SK-N-SH treated with all-trans-retinoic acid at 6 μM for 48 hours (cell line): ENCODE measurements at regions not wholly inside any gene's neighbourhood (a gene's known extent, or its start where the extent isn't known, plus 50 kb on each side); places are given as distances from the start of the nearest gene placed in this dataset.

Experiments used
- ATAC-seq: fragments of 200-7000 bp; cut with Tn5 transposase; 3 replicates; pipeline ENCODE4 v1.9.1; 2020; ENCODE audit warnings: mild to moderate bottlenecking, moderate library complexity
- ARNTL ChIP-seq: fragments of 450-650 bp; formaldehyde crosslinking; IDR thresholded peaks from 2 replicates; pipeline ENCODE4 v1.5.0; 2020; ENCODE audit warnings: low read depth, mild to moderate bottlenecking, moderate library complexity, borderline replicate concordance
- BACH2 ChIP-seq: fragments of 250-450 bp; sonication (Bioruptor Pico); IDR thresholded peaks from 2 replicates; pipeline ENCODE4 v1.9.0; 2021; ENCODE audit warnings: mild to moderate bottlenecking, borderline replicate concordance
- CSDC2 ChIP-seq: fragments of 250-450 bp; sonication (Bioruptor Pico); IDR thresholded peaks from 2 replicates; pipeline ENCODE4 v1.5.0; 2020; ENCODE audit warnings: mild to moderate bottlenecking, moderate library complexity
- ESRRG ChIP-seq: fragments of 250-450 bp; sonication (Bioruptor Pico); IDR thresholded peaks from 2 replicates; pipeline ENCODE4 v1.6.1; 2021; ENCODE audit warnings: mild to moderate bottlenecking
- GLIS3 ChIP-seq: fragments of 250-450 bp; sonication (Bioruptor Pico); IDR thresholded peaks from 2 replicates; pipeline ENCODE4 v1.5.0; 2020; ENCODE audit warnings: mild to moderate bottlenecking, moderate library complexity
- ISL1 ChIP-seq: fragments of 250-450 bp; sonication (Bioruptor Pico); IDR thresholded peaks from 2 replicates; pipeline ENCODE4 v2.1.2; 2022; ENCODE audit warnings: mild to moderate bottlenecking, moderate library complexity
- OSR1 ChIP-seq: fragments of 250-450 bp; sonication (Bioruptor Pico); IDR thresholded peaks from 2 replicates; pipeline ENCODE4 v1.8.0; 2022; ENCODE audit warnings: moderate library complexity, mild to moderate bottlenecking, inconsistent platforms
- PPARA ChIP-seq: fragments of 250-450 bp; sonication (Bioruptor Pico); IDR thresholded peaks from 2 replicates; pipeline ENCODE4 v1.5.0; 2020; ENCODE audit warnings: mild to moderate bottlenecking, borderline replicate concordance
- RARB ChIP-seq: fragments of 250-450 bp; sonication (Bioruptor Pico); IDR thresholded peaks from 2 replicates; pipeline ENCODE4 v1.8.0; 2021; ENCODE audit warnings: mild to moderate bottlenecking, moderate library complexity
- TOX ChIP-seq: fragments of 250-450 bp; sonication (Bioruptor Pico); IDR thresholded peaks from 2 replicates; pipeline ENCODE4 v1.8.0; 2021; ENCODE audit warnings: mild to moderate bottlenecking, moderate library complexity, borderline replicate concordance
- ZFP3 ChIP-seq: fragments of 250-450 bp; sonication (Bioruptor Pico); IDR thresholded peaks from 2 replicates; pipeline ENCODE4 v1.5.0; 2020; ENCODE audit warnings: mild to moderate bottlenecking, moderate library complexity
- ZNF565 ChIP-seq: fragments of 450-650 bp; formaldehyde crosslinking; conservative IDR thresholded peaks from 2 replicates; pipeline ENCODE4 v1.5.0; 2020; ENCODE audit warnings: low read depth, mild to moderate bottlenecking, moderate library complexity
- ZNF8 ChIP-seq: fragments of 450-650 bp; formaldehyde crosslinking; IDR thresholded peaks from 2 replicates; pipeline ENCODE4 v1.5.0; 2020; ENCODE audit warnings: mild to moderate bottlenecking, moderate library complexity
- TF ChIP-seq, protein P1 (sequence below): fragments of 250-450 bp; sonication (Bioruptor Pico); IDR thresholded peaks from 2 replicates; pipeline ENCODE4 v1.5.1; 2020; ENCODE audit warnings: low read depth, mild to moderate bottlenecking, moderate library complexity
- TF ChIP-seq, protein P2 (sequence below): fragments of 250-450 bp; sonication (Bioruptor Pico); IDR thresholded peaks from 2 replicates; pipeline ENCODE4 v1.8.0; 2020; ENCODE audit warnings: mild to moderate bottlenecking, moderate library complexity, borderline replicate concordance
- TF ChIP-seq, protein P3 (sequence below): fragments of 250-450 bp; sonication (Bioruptor Pico); IDR thresholded peaks from 2 replicates; pipeline ENCODE4 v1.5.0; 2020; ENCODE audit warnings: mild to moderate bottlenecking, moderate library complexity

DNA sequence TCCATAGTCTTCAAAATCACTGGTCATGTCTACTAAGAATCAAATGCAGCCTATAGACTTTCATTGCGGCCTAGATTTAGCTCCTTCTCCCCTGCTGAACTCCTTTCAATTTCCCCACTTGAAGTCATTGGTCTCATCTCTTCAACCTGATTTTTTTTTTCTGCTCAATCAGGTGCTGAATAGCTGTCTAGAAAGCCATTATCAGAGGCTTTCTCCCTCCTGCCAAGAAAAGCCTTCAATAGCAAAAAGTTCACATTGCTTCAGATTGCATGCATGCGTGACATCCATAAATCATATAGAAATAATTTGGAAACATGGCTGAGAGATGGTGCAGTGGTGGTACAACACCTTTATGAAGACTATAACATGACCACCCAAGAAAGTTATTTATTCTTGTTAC is 316.2 kb downstream of the PLK2 start (continued):
- TF ChIP-seq, protein P1, sequence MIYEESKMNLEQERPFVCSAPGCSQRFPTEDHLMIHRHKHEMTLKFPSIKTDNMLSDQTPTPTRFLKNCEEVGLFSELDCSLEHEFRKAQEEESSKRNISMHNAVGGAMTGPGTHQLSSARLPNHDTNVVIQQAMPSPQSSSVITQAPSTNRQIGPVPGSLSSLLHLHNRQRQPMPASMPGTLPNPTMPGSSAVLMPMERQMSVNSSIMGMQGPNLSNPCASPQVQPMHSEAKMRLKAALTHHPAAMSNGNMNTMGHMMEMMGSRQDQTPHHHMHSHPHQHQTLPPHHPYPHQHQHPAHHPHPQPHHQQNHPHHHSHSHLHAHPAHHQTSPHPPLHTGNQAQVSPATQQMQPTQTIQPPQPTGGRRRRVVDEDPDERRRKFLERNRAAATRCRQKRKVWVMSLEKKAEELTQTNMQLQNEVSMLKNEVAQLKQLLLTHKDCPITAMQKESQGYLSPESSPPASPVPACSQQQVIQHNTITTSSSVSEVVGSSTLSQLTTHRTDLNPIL, result no peak
- TF ChIP-seq OSR1 (CRISPR knock-in tag) (no peak), ARNTL (CRISPR knock-in tag) (no peak)

- ATAC-seq, result no peak
- TF ChIP-seq TOX (CRISPR knock-in tag) (no peak), ZNF8 (CRISPR knock-in tag) (no peak), CSDC2 (CRISPR knock-in tag) (no peak), ARNTL (CRISPR knock-in tag) (no peak), BACH2 (CRISPR knock-in tag) (no peak), ZFP3 (CRISPR knock-in tag) (no peak), ISL1 (CRISPR knock-in tag) (no peak)
- TF ChIP-seq, protein P1, result no peak
- TF ChIP-seq, protein P2, sequence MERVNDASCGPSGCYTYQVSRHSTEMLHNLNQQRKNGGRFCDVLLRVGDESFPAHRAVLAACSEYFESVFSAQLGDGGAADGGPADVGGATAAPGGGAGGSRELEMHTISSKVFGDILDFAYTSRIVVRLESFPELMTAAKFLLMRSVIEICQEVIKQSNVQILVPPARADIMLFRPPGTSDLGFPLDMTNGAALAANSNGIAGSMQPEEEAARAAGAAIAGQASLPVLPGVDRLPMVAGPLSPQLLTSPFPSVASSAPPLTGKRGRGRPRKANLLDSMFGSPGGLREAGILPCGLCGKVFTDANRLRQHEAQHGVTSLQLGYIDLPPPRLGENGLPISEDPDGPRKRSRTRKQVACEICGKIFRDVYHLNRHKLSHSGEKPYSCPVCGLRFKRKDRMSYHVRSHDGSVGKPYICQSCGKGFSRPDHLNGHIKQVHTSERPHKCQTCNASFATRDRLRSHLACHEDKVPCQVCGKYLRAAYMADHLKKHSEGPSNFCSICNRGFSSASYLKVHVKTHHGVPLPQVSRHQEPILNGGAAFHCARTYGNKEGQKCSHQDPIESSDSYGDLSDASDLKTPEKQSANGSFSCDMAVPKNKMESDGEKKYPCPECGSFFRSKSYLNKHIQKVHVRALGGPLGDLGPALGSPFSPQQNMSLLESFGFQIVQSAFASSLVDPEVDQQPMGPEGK (CRISPR knock-in tag), result no peak
- TF ChIP-seq, protein P3, sequence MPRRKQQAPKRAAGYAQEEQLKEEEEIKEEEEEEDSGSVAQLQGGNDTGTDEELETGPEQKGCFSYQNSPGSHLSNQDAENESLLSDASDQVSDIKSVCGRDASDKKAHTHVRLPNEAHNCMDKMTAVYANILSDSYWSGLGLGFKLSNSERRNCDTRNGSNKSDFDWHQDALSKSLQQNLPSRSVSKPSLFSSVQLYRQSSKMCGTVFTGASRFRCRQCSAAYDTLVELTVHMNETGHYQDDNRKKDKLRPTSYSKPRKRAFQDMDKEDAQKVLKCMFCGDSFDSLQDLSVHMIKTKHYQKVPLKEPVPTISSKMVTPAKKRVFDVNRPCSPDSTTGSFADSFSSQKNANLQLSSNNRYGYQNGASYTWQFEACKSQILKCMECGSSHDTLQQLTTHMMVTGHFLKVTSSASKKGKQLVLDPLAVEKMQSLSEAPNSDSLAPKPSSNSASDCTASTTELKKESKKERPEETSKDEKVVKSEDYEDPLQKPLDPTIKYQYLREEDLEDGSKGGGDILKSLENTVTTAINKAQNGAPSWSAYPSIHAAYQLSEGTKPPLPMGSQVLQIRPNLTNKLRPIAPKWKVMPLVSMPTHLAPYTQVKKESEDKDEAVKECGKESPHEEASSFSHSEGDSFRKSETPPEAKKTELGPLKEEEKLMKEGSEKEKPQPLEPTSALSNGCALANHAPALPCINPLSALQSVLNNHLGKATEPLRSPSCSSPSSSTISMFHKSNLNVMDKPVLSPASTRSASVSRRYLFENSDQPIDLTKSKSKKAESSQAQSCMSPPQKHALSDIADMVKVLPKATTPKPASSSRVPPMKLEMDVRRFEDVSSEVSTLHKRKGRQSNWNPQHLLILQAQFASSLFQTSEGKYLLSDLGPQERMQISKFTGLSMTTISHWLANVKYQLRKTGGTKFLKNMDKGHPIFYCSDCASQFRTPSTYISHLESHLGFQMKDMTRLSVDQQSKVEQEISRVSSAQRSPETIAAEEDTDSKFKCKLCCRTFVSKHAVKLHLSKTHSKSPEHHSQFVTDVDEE, result no peak
These were observed 316.7 kb downstream of the PLK2 start for GRCh38 chr5:58143181-58143580.

DNA sequence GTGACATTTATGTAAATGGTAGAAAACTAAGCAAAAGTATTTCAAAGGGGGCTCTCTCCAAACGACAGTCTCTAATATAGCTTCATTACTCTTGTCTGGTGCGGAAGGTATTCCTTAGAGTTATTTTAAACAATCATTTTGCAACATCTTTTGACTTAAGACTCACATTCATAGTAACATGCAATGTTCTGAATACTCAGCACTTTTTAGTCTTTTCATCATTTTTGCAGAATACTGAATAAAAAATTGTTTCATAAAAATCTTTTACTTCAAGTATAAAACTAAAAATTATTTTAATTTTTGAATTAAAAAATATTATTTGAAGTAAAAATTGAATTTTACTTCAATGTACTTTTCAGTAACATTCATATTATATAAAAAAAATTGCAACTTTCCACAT is 321.1 kb downstream of the PLK2 start:
- TF ChIP-seq RARB (no peak), ARNTL (CRISPR knock-in tag) (no peak), TOX (CRISPR knock-in tag) (no peak), CSDC2 (CRISPR knock-in tag) (no peak), ZNF565 (no peak), BACH2 (CRISPR knock-in tag) (no peak), ZFP3 (CRISPR knock-in tag) (no peak), PPARA (no peak), ISL1 (CRISPR knock-in tag) (no peak), OSR1 (CRISPR knock-in tag) (no peak)
- TF ChIP-seq, protein P2 (CRISPR knock-in tag), result no peak
- TF ChIP-seq, all 23 proteins: peak for 0
- no peak for ATAC-seq

DNA sequence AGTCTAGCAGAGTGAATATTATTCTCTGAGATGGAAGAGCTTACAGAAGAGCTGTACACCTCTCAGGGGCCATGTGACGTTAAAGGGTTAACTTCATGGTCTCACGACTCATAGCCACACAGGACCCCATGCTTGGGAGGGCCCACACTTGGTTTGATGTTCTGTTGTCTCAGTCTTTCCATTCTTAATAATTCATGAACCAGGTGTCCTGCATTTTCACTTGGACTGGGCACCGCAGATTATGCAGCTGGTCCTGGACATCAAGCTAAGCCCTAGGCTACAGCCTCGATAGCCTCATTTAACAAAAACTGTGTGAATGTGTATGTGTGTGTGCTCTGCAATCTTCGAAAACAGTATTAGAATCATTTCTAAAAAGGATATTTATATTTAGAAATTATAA is 323.5 kb downstream of the PLK2 start:
- ATAC-seq, result no peak
- TF ChIP-seq CSDC2 (CRISPR knock-in tag), result no peak
- TF ChIP-seq ESRRG (CRISPR knock-in tag), result no peak
- TF ChIP-seq, protein P2 (CRISPR knock-in tag), result no peak
- TF ChIP-seq GLIS3 (CRISPR knock-in tag), result no peak
- TF ChIP-seq ISL1 (CRISPR knock-in tag), result no peak
- no peak for TF ChIP-seq ARNTL (CRISPR knock-in tag)
- TF ChIP-seq, protein P3, result no peak
- no peak for TF ChIP-seq PPARA
- TF ChIP-seq TOX (CRISPR knock-in tag), result no peak
- no peak for TF ChIP-seq ZNF565
